SK-N-SH treated with all-trans-retinoic acid at 6 μM for 48 hours (cell line): ENCODE measurements at regions not wholly inside any gene's neighbourhood (a gene's known extent, or its start where the extent isn't known, plus 50 kb on each side); places are given as distances from the start of the nearest gene placed in this dataset.

ENCODE experiments used
- POU6F1 ChIP-seq: fragments of 250-450 bp; sonication (Bioruptor Pico); IDR thresholded peaks from 2 replicates; pipeline ENCODE4 v1.8.0; 2021; ENCODE audit warnings: low read depth, mild to moderate bottlenecking, moderate library complexity, borderline replicate concordance
- ZC3H10 ChIP-seq: fragments of 250-450 bp; sonication (Bioruptor Pico); IDR thresholded peaks from 2 replicates; pipeline ENCODE4 v1.5.1; 2021; ENCODE audit warnings: mild to moderate bottlenecking, moderate library complexity

- TF ChIP-seq ZC3H10 (CRISPR knock-in tag) (no peak), POU6F1 (CRISPR knock-in tag) (no peak)
Measured at GRCh38 chr7:68739306-68739705, 859.0 kb upstream of the AUTS2 start.
